Right kidney (tissue), 1 donor: ENCODE measurements at regions not wholly inside any gene's neighbourhood (a gene's known extent, or its start where the extent isn't known, plus 50 kb on each side); places are given as distances from the start of the nearest gene placed in this dataset.

ENCODE experiments used
- DNase-seq: peaks from one replicate; pipeline ENCODE4 v3.0.0-alpha.2; 2016

- DNase-seq: no peak
Observed at GRCh38 chr10:8910314-8910713, 855.8 kb downstream of the GATA3 start.

DNA sequence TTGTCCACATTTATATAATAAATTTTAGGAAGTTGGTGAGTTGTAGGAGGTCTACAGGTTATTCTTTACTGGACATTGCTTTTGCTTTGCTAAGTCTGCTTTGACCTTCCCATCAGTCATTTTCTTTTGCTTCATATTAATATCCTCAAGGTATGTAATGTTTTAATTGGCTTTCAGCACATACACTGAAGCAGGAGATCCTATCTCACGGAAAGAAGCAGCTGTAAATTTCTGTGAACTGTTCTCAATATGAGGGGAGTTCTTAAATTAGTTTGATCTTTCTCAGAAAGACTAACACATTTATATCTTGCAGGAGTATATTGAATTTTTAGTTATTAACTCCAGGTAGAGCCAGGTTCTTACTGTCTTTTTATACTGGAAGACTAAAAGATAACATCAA, 856.5 kb downstream of the GATA3 start:
- no peak for DNase-seq

DNA sequence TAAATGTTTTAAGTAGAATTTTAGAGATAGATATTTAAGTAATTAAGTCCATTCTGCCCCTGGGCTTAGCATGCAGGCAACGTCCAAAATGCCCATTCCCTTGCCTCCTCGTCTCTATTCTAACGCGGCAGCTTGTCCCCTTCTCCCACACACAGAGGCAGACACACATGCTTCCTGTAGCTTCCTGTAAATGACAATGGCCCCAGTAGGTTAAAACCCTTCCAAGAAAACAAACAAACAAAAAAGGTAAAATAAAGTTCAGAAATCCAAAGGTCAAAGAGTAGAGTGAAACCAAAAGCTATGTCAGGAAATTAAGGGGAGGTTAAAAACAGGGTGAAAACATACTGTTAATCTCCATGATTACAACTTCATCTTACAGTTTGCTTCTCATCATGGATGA, 857.6 kb downstream of the GATA3 start:
- peak; percentile 11 for DNase-seq

- no peak for DNase-seq
Observed at GRCh38 chr10:8913720-8914119, 859.2 kb downstream of the GATA3 start.

- DNase-seq: no peak
Observed at GRCh38 chr10:8919280-8919679, 864.8 kb downstream of the GATA3 start.

DNA sequence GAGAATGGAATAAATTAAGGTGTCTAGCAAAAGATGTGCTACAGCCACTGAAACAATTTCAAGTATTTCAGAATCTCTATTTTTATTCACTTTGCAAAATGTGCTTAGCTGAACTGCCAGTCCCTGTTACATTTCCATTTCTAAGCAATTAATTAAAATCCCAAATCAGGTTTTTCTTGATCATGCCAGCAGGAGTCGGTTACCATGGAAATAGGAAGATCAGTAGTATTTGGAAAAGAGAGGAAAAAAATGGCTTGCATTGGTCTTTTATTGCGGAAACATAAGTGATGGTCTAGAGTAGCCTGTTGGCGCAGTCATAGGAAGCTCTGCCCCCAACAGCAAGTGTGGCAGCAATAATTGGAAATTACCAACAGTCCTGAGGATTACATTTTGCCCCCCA, 867.1 kb downstream of the GATA3 start:
- DNase-seq: no peak

DNA sequence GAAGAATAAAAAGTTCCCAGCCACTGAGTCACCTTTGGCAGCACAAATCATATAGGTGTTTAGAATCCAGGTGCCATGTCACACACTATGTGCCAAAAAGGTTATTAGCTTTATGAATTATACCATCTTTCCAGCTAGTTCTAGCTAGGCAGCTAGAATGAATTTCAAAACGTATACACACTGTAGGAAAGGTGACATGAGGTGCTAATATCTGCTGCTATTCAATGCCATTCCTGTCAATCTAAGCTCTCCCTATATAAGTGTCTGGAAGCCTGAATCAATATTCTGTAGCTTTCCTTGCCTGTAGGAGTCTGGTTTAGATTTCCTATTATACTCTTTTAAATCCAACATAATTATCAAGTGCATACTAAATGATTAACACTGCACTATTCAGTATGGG, 868.6 kb downstream of the GATA3 start:
- DNase-seq: no peak

DNA sequence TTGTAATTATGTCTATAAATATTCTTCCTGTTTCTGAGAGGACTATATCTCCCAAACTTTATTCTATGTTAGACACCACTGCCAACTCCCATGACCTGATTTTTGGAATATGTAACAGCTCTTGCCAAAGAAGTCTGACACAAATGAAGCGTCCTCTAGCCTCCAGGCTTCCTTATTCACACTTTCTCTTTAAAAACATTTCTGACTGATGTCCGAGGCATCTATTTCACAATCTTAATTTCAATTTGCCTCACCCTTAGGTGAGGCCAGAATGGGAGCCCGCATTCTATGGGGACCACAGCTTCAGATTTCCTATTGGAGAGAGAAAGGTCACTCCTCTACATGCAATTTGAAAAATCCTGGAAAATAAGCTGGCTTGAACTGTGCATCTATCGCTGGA, 873.2 kb downstream of the GATA3 start:
- no peak for DNase-seq

DNA sequence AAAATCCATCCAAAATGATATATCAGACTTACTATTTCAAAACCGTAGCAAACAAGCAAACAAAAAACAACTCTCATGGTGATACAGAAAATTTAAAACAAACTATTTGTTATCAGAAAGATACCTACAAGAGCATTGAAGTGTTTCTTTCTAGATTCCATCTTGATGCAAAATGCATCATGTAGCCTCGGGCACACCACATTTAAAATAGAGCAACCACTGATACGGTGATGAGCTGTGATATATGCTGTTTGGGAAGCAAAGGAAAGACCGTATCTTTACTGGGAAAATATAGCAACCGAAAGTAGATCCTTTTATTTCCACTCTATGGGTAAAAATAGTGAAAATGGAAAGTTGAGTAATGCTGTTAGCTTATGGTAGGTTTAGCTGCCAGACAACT, 892.0 kb downstream of the GATA3 start:
- no peak for DNase-seq

- DNase-seq: no peak
Observed at GRCh38 chr10:8950978-8951377, 896.5 kb downstream of the GATA3 start.

DNA sequence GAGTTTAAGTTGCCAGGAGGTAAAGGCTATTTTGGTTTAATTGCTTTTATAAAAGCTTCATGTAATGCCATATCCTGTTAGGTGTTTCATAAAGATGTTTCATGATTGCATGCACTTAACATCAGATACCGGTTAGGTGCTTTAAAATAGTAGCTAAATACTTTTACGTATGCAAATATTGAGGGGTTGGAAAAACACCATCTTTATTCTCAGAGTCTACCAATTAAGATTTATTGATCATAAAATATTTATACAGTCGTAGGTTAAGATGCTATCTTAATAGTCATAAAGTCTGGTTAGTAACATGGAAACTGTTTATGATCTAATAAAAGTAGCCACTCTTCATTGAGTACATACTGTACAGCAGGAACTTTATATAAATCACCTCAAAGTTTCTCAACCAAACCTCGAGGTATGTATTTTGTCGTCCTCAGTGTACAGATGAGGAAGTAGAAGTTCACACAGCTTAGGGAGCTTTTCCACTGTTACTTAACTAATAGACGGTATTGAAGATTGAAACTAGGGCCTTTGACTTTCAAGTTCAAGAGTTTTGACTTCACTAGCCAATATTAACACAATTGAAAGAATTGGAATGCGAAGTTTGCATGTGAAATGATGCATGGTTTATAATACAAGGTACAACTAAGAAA, 897.1 kb downstream of the GATA3 start:
- DNase-seq: no peak

DNA sequence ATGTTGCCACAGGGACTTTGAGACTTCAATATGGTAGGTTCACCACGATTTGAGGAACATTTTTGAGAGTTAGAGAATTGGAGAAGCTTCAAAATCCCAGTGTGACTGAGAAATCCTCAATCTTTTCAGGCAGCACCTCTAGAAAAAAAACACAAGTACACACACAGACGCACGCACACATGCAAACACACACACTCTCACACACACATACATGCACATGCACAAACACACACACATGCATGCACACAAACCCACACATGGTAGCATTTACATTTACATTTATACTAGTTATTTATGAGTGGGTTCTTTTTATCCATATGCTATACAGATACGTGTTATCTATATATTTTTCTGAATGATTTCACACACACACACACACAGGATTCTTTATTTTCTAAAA, 901.9 kb downstream of the GATA3 start:
- DNase-seq: no peak

DNA sequence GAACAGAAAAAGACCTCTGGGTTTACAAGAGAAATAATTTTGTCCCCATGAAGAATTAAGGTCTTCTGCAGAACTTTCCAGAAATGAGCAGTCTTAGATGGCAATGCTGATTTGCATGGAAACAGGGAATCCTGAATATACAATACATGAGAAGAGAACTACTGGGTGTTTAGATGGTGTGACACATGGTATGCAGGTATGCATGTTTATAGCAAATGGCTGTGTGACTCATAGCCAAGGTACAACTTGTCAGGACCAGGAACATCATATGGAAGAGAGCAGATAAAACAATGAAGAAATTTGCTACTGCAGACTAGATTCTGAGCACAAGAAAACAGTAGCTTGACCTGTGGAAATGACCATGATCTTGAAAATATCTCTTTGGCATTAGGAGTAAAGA, 907.8 kb downstream of the GATA3 start:
- DNase-seq: no peak

DNA sequence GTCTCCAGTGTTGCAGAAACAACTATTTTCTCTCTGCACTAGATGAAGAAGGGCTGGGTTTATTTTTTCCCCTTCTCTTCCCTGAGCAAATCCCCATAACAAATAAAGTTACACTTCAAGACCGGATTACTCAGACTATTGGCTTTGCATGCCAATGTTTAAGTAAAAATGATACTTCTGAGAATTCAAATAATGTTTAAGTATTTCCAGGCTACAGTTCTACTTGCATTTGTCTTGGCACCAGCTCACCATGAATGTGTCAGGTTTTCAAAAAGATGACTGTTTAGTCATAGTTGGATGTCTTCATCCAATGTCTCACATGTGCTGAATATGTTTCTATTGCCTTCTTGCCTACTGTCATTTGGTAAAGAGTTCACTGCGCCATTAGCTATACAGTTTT, 912.6 kb downstream of the GATA3 start:
- no peak for DNase-seq

GRCh38 chr10:8969853-8970252, 915.4 kb downstream of the GATA3 start:
- no peak for DNase-seq

- no peak for DNase-seq
Observed at GRCh38 chr10:8975535-8975934, 921.0 kb downstream of the GATA3 start.

- no peak for DNase-seq
Observed at GRCh38 chr10:8978100-8978499, 923.6 kb downstream of the GATA3 start.

- DNase-seq: no peak
Observed at GRCh38 chr10:8979976-8980375, 925.5 kb downstream of the GATA3 start.

- DNase-seq: no peak
Observed at GRCh38 chr10:8981277-8981676, 926.8 kb downstream of the GATA3 start.

DNA sequence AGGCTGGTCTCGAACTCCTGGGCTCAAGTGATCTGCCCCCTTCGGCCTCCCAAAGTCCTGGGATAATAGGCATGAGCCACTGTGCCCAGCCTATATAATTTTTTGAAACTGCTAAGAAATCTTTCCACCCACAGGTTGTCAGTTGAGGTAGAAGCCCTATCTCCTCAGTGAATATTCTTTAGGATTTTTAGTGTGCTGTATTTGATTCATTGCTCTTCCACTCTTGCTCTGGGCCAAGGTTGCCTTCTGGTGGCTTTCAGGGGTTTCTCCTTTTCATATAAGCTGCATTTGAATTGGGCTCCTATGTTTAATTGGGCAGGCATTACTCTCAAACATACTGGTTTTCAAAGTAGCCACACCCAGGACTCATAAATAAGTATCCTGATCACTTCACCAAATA, 931.2 kb downstream of the GATA3 start:
- DNase-seq: no peak

DNA sequence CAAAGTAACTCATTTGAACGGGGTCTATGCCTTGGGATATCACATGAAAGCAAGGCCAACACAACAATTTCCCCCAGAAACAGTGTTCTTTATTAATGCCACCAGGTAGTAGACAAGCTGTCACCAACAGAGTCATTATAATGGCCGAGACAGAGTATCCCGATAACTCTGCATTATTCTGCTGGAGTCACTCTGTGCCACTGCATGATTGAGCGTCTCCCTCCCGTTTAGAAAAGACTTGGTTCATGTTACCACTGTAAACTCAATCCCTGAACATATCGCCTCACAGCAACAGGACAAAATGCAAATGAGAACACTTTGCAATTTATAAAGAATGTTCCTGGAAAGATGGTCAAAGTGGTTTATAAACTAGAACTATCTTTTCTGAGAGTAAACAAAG, 932.5 kb downstream of the GATA3 start:
- DNase-seq: no peak

GRCh38 chr10:8987712-8988111, 933.2 kb downstream of the GATA3 start:
- no peak for DNase-seq

- DNase-seq: no peak
Observed at GRCh38 chr10:8990280-8990987, 935.9 kb downstream of the GATA3 start.

GRCh38 chr10:8992009-8992408, 937.5 kb downstream of the GATA3 start:
- no peak for DNase-seq

- no peak for DNase-seq
Observed at GRCh38 chr10:8993864-8994263, 939.4 kb downstream of the GATA3 start.
